GM12878 (cell line): ENCODE measurements at regions not wholly inside any gene's neighbourhood (a gene's known extent, or its start where the extent isn't known, plus 50 kb on each side); places are given as distances from the start of the nearest gene placed in this dataset.

ENCODE experiments used
- ATAC-seq: fragments of 200-7000 bp; cut with Tn5 transposase; 3 replicates; pipeline ENCODE4 v1.9.1; 2020; ENCODE audit warnings: mild to moderate bottlenecking, moderate library complexity
- BruUV-seq: library from RNA; stranded (reverse); fragments of 400-500 nt; replicated peaks from 2 replicates; lab custom pipeline; 2021; lab: Mats Ljungman, UMichigan
- CTCF ChIA-PET: fragments of 300-600 bp; sonication (Branson Sonifier 250); formaldehyde crosslinking; extraction: SDS; loops from one replicate; lab custom pipeline; 2021; ENCODE audit warnings: inconsistent platforms; lab: Yijun Ruan, JAX
- POLR2A ChIA-PET: fragments of 350-600 bp; formaldehyde crosslinking; extraction: SDS; loops from one replicate; lab custom pipeline; 2021; ENCODE audit warnings: inconsistent platforms; lab: Charles Lee
- RAD21 ChIA-PET: fragments of 300-600 bp; sonication (Branson Sonifier 250); formaldehyde crosslinking; loops from one replicate; lab custom pipeline; 2023; ENCODE audit warnings: antibody characterized with exemption; ENCODE audit not compliant: unreplicated experiment; lab: Charles Lee
- SMC1A ChIA-PET: fragments of 300-600 bp; sonication (Branson Sonifier 250); formaldehyde crosslinking; loops from one replicate; lab custom pipeline; 2023; ENCODE audit not compliant: unreplicated experiment, uncharacterized antibody; lab: Charles Lee
- DNase-seq: peaks from one replicate; pipeline ENCODE4 v3.0.0-alpha.2; 2011; ENCODE audit warnings: low read depth, low spot score
- FAIRE-seq: peaks from 3 replicates; lab custom pipeline; 2011; peaks lifted over from hg19 to GRCh38; lab: Jason Lieb, UNC
- H2AFZ ChIP-seq: 2 replicates; pipeline ENCODE4 v1.6.0; 2011; ENCODE audit warnings: low read depth, low read length, control low read depth; ENCODE audit not compliant: control insufficient read depth
- H3K27ac ChIP-seq: 2 replicates; pipeline ENCODE4 v1.5.1; 2011; ENCODE audit warnings: control low read depth; ENCODE audit not compliant: control insufficient read depth, insufficient read depth
- H3K27me3 ChIP-seq, 2 experiments: replicated peaks in 1 of 2; 2 replicates each; pipeline versions ENCODE4 v1.6.0 to v1.6.1; 2011; ENCODE audit warnings: low read length in 1 of 2; ENCODE audit not compliant: control insufficient read depth in 2 of 2, insufficient read depth in 2 of 2
- H3K36me3 ChIP-seq, 2 experiments: 2 replicates each; pipeline ENCODE4 v1.5.1; 2011; ENCODE audit warnings: low read length in 1 of 2; ENCODE audit not compliant: control insufficient read depth in 2 of 2, insufficient read depth in 2 of 2
- H3K4me1 ChIP-seq: 2 replicates; pipeline ENCODE4 v1.6.1; 2011; ENCODE audit warnings: mild to moderate bottlenecking, low read length, moderate library complexity, mixed read lengths; ENCODE audit not compliant: control insufficient read depth, insufficient read depth
- H3K4me2 ChIP-seq: 2 replicates; pipeline ENCODE4 v1.6.0; 2011; ENCODE audit warnings: control low read depth; ENCODE audit not compliant: control insufficient read depth, insufficient read depth
- H3K4me3 ChIP-seq: fragments of 200-600 bp; sonication (generic); 2 replicates; pipeline ENCODE4 v1.5.1; 2016
- H3K79me2 ChIP-seq: 2 replicates; pipeline ENCODE4 v1.6.0; 2011; ENCODE audit warnings: low read length; ENCODE audit not compliant: control insufficient read depth, insufficient read depth
- H3K9ac ChIP-seq: 2 replicates; pipeline ENCODE4 v1.8.0; 2011; ENCODE audit warnings: low read length, control low read depth, mixed read lengths; ENCODE audit not compliant: control insufficient read depth, insufficient read depth
- H3K9me3 ChIP-seq: replicated peaks from 3 replicates; pipeline ENCODE4 v1.5.1; 2011; ENCODE audit warnings: mild to moderate bottlenecking, low read length; ENCODE audit not compliant: control insufficient read depth, insufficient read depth
- H4K20me1 ChIP-seq: 2 replicates; pipeline ENCODE4 v1.6.0; 2011; ENCODE audit not compliant: control insufficient read depth, insufficient read depth
- CUX1 ChIP-seq: IDR thresholded peaks from 2 replicates; pipeline ENCODE4 v1.6.1; 2012; ENCODE audit warnings: improper control_type of control experiment, low read depth, low read length; ENCODE audit not compliant: insufficient replicate concordance
- ETV6 ChIP-seq, 2 experiments: fragments of 450-650 bp in 1 of 2; IDR thresholded peaks in 1 of 2; conservative IDR thresholded peaks in 1 of 2; 2 replicates each; pipeline ENCODE4 v1.6.1; 2014; ENCODE audit warnings: antibody characterized with exemption in 1 of 2, borderline replicate concordance in 1 of 2, low read depth in 1 of 2, mild to moderate bottlenecking in 1 of 2, moderate library complexity in 1 of 2
- HCFC1 ChIP-seq: fragments of 150-350 bp; IDR thresholded peaks from 2 replicates; pipeline ENCODE4 v1.6.1; 2014; ENCODE audit warnings: low read length
- IKZF1 ChIP-seq: fragments of 450-650 bp; conservative IDR thresholded peaks from 2 replicates; pipeline ENCODE4 v1.6.1; 2017; ENCODE audit warnings: antibody characterized with exemption, mild to moderate bottlenecking
- MAX ChIP-seq: IDR thresholded peaks from 2 replicates; pipeline ENCODE4 v1.6.1; 2012; ENCODE audit warnings: low read depth, low read length, improper control_type of control experiment
- SPI1 ChIP-seq: IDR thresholded peaks from 2 replicates; pipeline ENCODE4 v1.6.1; 2011; ENCODE audit warnings: low read depth, mild to moderate bottlenecking, low read length, moderate library complexity, borderline replicate concordance; ENCODE audit not compliant: insufficient read depth
- WGBS: methylation state at CpG from one replicate; pipeline ENCODE4 v1.1.6; 2016; ENCODE audit warnings: low lambda C conversion rate; ENCODE audit not compliant: insufficient replicate concordance, insufficient coverage; ENCODE audit errors: missing lambda C conversion rate; 5-methylcytosine and 5-hydroxymethylcytosine counted together
- in situ Hi-C: fragments of 300-500 bp; cut with MboI; formaldehyde crosslinking; loops from 9 replicates; pipeline ENCODE4 v1.14.3; 2018; ENCODE audit warnings: mixed read lengths
- intact Hi-C: fragments of 100-400 bp; cut with micrococcal nuclease; formaldehyde crosslinking; loops from one replicate; pipeline ENCODE4 v1.14.2; 2022; ENCODE audit not compliant: unreplicated experiment

DNA sequence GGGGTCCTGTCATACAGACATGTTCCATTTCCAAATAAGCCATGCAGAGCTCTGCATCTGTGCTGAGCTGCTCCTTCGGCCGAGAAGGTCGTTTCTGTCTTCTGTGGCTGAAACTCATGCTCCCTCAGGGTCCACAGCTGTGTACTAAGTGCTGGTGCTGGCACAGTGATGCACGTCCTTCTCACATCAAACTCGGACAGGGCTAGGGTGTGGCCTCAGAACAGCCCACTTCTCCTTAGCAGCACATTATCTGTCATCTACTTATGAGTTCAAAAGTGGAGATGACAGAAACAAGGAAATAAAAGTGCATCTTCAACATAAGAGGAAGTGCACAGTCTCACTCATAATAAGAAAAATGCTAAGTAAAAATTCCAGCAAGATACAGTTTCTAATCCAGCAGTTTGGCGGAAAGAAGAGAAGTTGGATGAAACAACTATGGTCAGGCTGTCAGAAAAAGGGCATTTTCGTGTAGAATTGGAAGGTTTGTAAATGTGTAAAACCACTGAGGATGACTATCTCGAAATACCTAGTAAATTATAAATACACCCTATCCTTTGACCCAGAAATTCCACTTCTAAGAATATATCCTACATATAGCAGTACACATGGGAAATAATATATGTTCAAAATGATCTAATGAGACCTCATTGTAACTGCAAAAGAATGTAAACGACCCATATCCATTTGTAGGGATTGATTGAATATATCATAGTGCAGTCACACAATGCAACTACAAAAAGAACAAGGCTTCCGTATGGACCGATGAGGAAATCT, 53.7 kb upstream of the APCDD1 start:
- SMC1A ChIA-PET = no interaction called here
- H3K4me2 ChIP-seq = no peak overlapping the region
- no peak overlapping the region for H3K4me3 ChIP-seq
- TF ChIP-seq SPI1 (peak; percentile 71), IKZF1 (0 out of 2 replicates have a peak, but pooled peaks have one; percentile 12), ETV6 (conservative IDR thresholded peaks at IDR 0.05 in 1 of 2, IDR thresholded peaks at IDR 0.05 in 1 of 2; ENCODE audit: borderline replicate concordance in 1 of 2, low read depth in 1 of 2) (peak in 1 of 2 experiments; percentile 26; a peak in 1 of 4 replicates), MAX (no peak)
- BruUV-seq = no TSS peak
- no peak overlapping the region for H3K27ac ChIP-seq
- no peak overlapping the region for H2AFZ ChIP-seq
- H3K27me3 ChIP-seq = no peaks in the 10 kb centered on the region; a peak in 2 of 4 replicates
- H3K4me1 ChIP-seq = no peaks in the 10 kb centered on the region
- H4K20me1 ChIP-seq = no peaks in the 10 kb centered on the region
- in situ Hi-C loops = no loop called here
- no peaks in the 10 kb centered on the region for H3K9me3 ChIP-seq
- CTCF ChIA-PET = no interaction called here
- POLR2A ChIA-PET = no interaction called here
- intact Hi-C loops = no loop called here
- H3K9ac ChIP-seq = no peak overlapping the region
- no peaks in the 10 kb centered on the region for H3K36me3 ChIP-seq
- H3K79me2 ChIP-seq = no peaks in the 10 kb centered on the region
- DNase-seq (no peak), FAIRE-seq (no peak), ATAC-seq (peak; percentile 64)
- RAD21 ChIA-PET = no interaction called here
- WGBS = 20% methylated on average over 11 of the region's 11 CpGs

DNA sequence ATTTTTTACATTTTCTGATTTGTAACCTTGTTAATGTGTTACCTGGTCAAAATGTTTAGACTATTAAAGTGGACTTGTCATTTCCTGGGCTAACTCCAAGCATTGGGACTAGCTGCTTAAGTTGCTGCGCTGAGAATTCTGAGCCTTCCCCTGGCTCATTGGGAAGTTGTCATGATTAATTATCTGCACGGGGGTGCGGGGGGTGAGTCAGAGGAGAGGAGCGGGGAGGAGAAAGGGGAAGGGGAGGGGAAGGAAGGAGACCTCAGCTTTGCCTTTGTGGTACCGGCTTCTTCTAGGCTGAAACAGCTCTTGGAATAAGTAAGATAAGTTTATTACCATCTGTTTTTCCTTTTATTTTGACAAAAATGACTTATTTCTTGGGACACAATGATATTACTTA, 52.9 kb upstream of the APCDD1 start:
- no peak overlapping the region for H3K9ac ChIP-seq
- H2AFZ ChIP-seq = no peak overlapping the region
- no peak for FAIRE-seq
- H3K27ac ChIP-seq = no peak overlapping the region
- no peaks in the 10 kb centered on the region for H4K20me1 ChIP-seq
- TF ChIP-seq CUX1 (no peak), HCFC1 (no peak)
- TF ChIP-seq, all 136 proteins: peak for 0
- H3K4me1 ChIP-seq = no peaks in the 10 kb centered on the region
- ChIA-PET CTCF (no interaction called here), RAD21 (interaction anchor here (0.5 kb wide), 1 partner anchor 490 kb away, joined by 4 read pairs; no protein-coding TSS in a partner anchor), SMC1A (no interaction called here), POLR2A (no interaction called here)
- H3K27me3 ChIP-seq = no peaks in the 10 kb centered on the region; a peak in 2 of 4 replicates
- WGBS = 22% methylated on average over 4 of the region's 5 CpGs
- DNase-seq (no peak), ATAC-seq (no peak)
- H3K4me3 ChIP-seq = no peak overlapping the region
- H3K36me3 ChIP-seq = no peaks in the 10 kb centered on the region
- no peaks in the 10 kb centered on the region for H3K79me2 ChIP-seq
- intact Hi-C loops (no loop called here), in situ Hi-C loops (no loop called here)
- BruUV-seq = no TSS peak
- no peak overlapping the region for H3K4me2 ChIP-seq
- H3K9me3 ChIP-seq = no peaks in the 10 kb centered on the region
